ENCODE measurements at regions not wholly inside any gene's neighbourhood (a gene's known extent, or its start where the extent isn't known, plus 50 kb on each side); places are given as distances from the start of the nearest gene placed in this dataset.

- 32% methylated on average over 7 of the region's 9 CpGs for whole genome bisulfite sequencing
- Histone ChIP-seq H3K36me3 (ENCODE audit: control insufficient read depth in 1 of 2, insufficient read depth in 2 of 2, low read depth in 1 of 2, low read length in 2 of 2) (no peaks in the 10 kb centered on the region), H3K14ac (ENCODE audit: low read length in 2 of 2) (no peak overlapping the region), H3K4me2 (ENCODE audit: low read length, poor library complexity, severe bottlenecking) (peak overlapping the region; percentile 30), H3K79me1 (replicated peaks; ENCODE audit: low read length, poor library complexity, severe bottlenecking) (no peaks in the 10 kb centered on the region), H4K8ac (ENCODE audit: low read length) (no peak overlapping the region), H3K4me1 (ENCODE audit: control insufficient read depth, insufficient read depth, low read depth, low read length) (peaks cover 8% of the 10 kb centered on the region), H4K91ac (ENCODE audit: low read length) (no peak overlapping the region), H2BK15ac (ENCODE audit: low read depth, poor library complexity, severe bottlenecking) (no peak overlapping the region), H3K9me3 (ENCODE audit: control insufficient read depth, low read length) (no peaks in the 10 kb centered on the region), H2AFZ (ENCODE audit: low read depth, low read length) (no peak overlapping the region), H3K4ac (ENCODE audit: low read depth in 1 of 2, low read length in 2 of 2) (no peak overlapping the region), H3K27ac (ENCODE audit: low read length, poor library complexity, severe bottlenecking) (peak overlapping the region; percentile 89), H3K9ac (ENCODE audit: low read length) (peak overlapping the region; percentile 95), H2AK5ac (ENCODE audit: low read length, severe bottlenecking) (peak overlapping the region; percentile 69), H3K18ac (ENCODE audit: low read depth in 1 of 2, low read length in 2 of 2) (peak overlapping the region in 1 of 2 experiments; percentile 34), H3K23ac (ENCODE audit: low read length in 2 of 2) (no peak overlapping the region), H2BK12ac (ENCODE audit: low read length in 2 of 2) (no peak overlapping the region), H2BK5ac (ENCODE audit: low read depth, low read length, poor library complexity, severe bottlenecking) (no peak overlapping the region), H2BK120ac (ENCODE audit: low read depth, low read length) (no peak overlapping the region), H3K4me3 (ENCODE audit: insufficient read depth in 1 of 2, low read depth in 1 of 2, low read length in 2 of 2) (peak overlapping the region in 1 of 2 experiments; percentile 58), H3K27me3 (ENCODE audit: control insufficient read depth in 1 of 2, insufficient read depth in 1 of 2, low read length in 2 of 2) (no peaks in the 10 kb centered on the region)
- DNase-seq, result no peak
Observed at GRCh38 chr10:21293518-21294356, 231.7 kb downstream of the SKIDA1 start.

GRCh38 chr10:21292763-21293517, 232.5 kb downstream of the SKIDA1 start:
- peak overlapping the region; percentile 44 for H3K4me2 ChIP-seq (ENCODE audit: low read length, poor library complexity, severe bottlenecking)
- H3K23ac ChIP-seq (ENCODE audit: low read length in 2 of 2), result no peak overlapping the region
- peaks cover 8% of the 10 kb centered on the region for H3K4me1 ChIP-seq (ENCODE audit: control insufficient read depth, insufficient read depth, low read depth, low read length)
- H2AK5ac ChIP-seq (ENCODE audit: low read length, severe bottlenecking), result no peak overlapping the region
- peak overlapping the region; percentile 89 for H3K27ac ChIP-seq (ENCODE audit: low read length, poor library complexity, severe bottlenecking)
- no peak overlapping the region for H2BK120ac ChIP-seq (ENCODE audit: low read depth, low read length)
- H3K4me3 ChIP-seq (ENCODE audit: insufficient read depth in 1 of 2, low read depth in 1 of 2, low read length in 2 of 2), result peak overlapping the region in 1 of 2 experiments; percentile 66
- no peak overlapping the region for H3K4ac ChIP-seq (ENCODE audit: low read depth in 1 of 2, low read length in 2 of 2)
- no peaks in the 10 kb centered on the region for H3K36me3 ChIP-seq (ENCODE audit: control insufficient read depth in 1 of 2, insufficient read depth in 2 of 2, low read depth in 1 of 2, low read length in 2 of 2)
- no peak overlapping the region for H4K91ac ChIP-seq (ENCODE audit: low read length)
- no peak overlapping the region for H2BK15ac ChIP-seq (ENCODE audit: low read depth, poor library complexity, severe bottlenecking)
- H2AFZ ChIP-seq (ENCODE audit: low read depth, low read length), result no peak overlapping the region
- H3K14ac ChIP-seq (ENCODE audit: low read length in 2 of 2), result no peak overlapping the region
- no peaks in the 10 kb centered on the region for H3K27me3 ChIP-seq (ENCODE audit: control insufficient read depth in 1 of 2, insufficient read depth in 1 of 2, low read length in 2 of 2)
- no peaks in the 10 kb centered on the region for H3K9me3 ChIP-seq (ENCODE audit: control insufficient read depth, low read length)
- no peak overlapping the region for H4K8ac ChIP-seq (ENCODE audit: low read length)
- peak; percentile 93 for DNase-seq
- peak overlapping the region; percentile 45 for H2BK5ac ChIP-seq (ENCODE audit: low read depth, low read length, poor library complexity, severe bottlenecking)
- no peaks in the 10 kb centered on the region for H3K79me1 ChIP-seq (replicated peaks; ENCODE audit: low read length, poor library complexity, severe bottlenecking)
- H3K18ac ChIP-seq (ENCODE audit: low read depth in 1 of 2, low read length in 2 of 2), result no peak overlapping the region
- H3K9ac ChIP-seq (ENCODE audit: low read length), result peak overlapping the region; percentile 95
- 0% methylated on average over 11 of the region's 14 CpGs for WGBS
- no peak overlapping the region for H2BK12ac ChIP-seq (ENCODE audit: low read length in 2 of 2)

- H3K4me1 ChIP-seq (ENCODE audit: control insufficient read depth, insufficient read depth, low read depth, low read length), result peaks cover 6% of the 10 kb centered on the region
- no peak overlapping the region for H3K14ac ChIP-seq (ENCODE audit: low read length in 2 of 2)
- H3K27me3 ChIP-seq (ENCODE audit: control insufficient read depth in 1 of 2, insufficient read depth in 1 of 2, low read length in 2 of 2), result no peaks in the 10 kb centered on the region
- no peaks in the 10 kb centered on the region for H3K9me3 ChIP-seq (ENCODE audit: control insufficient read depth, low read length)
- H2BK15ac ChIP-seq (ENCODE audit: low read depth, poor library complexity, severe bottlenecking), result no peak overlapping the region
- H3K79me1 ChIP-seq (replicated peaks; ENCODE audit: low read length, poor library complexity, severe bottlenecking), result no peaks in the 10 kb centered on the region
- H3K4me2 ChIP-seq (ENCODE audit: low read length, poor library complexity, severe bottlenecking), result no peak overlapping the region
- H2BK120ac ChIP-seq (ENCODE audit: low read depth, low read length), result no peak overlapping the region
- H3K27ac ChIP-seq (ENCODE audit: low read length, poor library complexity, severe bottlenecking), result no peak overlapping the region
- H3K23ac ChIP-seq (ENCODE audit: low read length in 2 of 2), result no peak overlapping the region
- H3K4ac ChIP-seq (ENCODE audit: low read depth in 1 of 2, low read length in 2 of 2), result no peak overlapping the region
- H3K9ac ChIP-seq (ENCODE audit: low read length), result no peak overlapping the region
- H3K4me3 ChIP-seq (ENCODE audit: insufficient read depth in 1 of 2, low read depth in 1 of 2, low read length in 2 of 2), result no peak overlapping the region
- no peak for DNase-seq
- WGBS, result 88% methylated on average over 1 of the region's 2 CpGs
- no peaks in the 10 kb centered on the region for H3K36me3 ChIP-seq (ENCODE audit: control insufficient read depth in 1 of 2, insufficient read depth in 2 of 2, low read depth in 1 of 2, low read length in 2 of 2)
- no peak overlapping the region for H2BK12ac ChIP-seq (ENCODE audit: low read length in 2 of 2)
- H3K18ac ChIP-seq (ENCODE audit: low read depth in 1 of 2, low read length in 2 of 2), result no peak overlapping the region
- no peak overlapping the region for H4K91ac ChIP-seq (ENCODE audit: low read length)
- H2AFZ ChIP-seq (ENCODE audit: low read depth, low read length), result no peak overlapping the region
- H2BK5ac ChIP-seq (ENCODE audit: low read depth, low read length, poor library complexity, severe bottlenecking), result no peak overlapping the region
- H2AK5ac ChIP-seq (ENCODE audit: low read length, severe bottlenecking), result peak overlapping the region; percentile 11
- no peak overlapping the region for H4K8ac ChIP-seq (ENCODE audit: low read length)
Observed at GRCh38 chr10:21290499-21291160, 234.9 kb downstream of the SKIDA1 start.

- WGBS, result 100% methylated on average over 1 of the region's 1 CpG
- no peak overlapping the region for H2BK120ac ChIP-seq (ENCODE audit: low read depth, low read length)
- no peaks in the 10 kb centered on the region for H3K79me1 ChIP-seq (replicated peaks; ENCODE audit: low read length, poor library complexity, severe bottlenecking)
- H4K8ac ChIP-seq (ENCODE audit: low read length), result no peak overlapping the region
- no peak overlapping the region for H3K4ac ChIP-seq (ENCODE audit: low read depth in 1 of 2, low read length in 2 of 2)
- no peak overlapping the region for H2BK5ac ChIP-seq (ENCODE audit: low read depth, low read length, poor library complexity, severe bottlenecking)
- no peaks in the 10 kb centered on the region for H3K27me3 ChIP-seq (ENCODE audit: control insufficient read depth in 1 of 2, insufficient read depth in 1 of 2, low read length in 2 of 2)
- DNase-seq, result no peak
- no peaks in the 10 kb centered on the region for H3K9me3 ChIP-seq (ENCODE audit: control insufficient read depth, low read length)
- H3K4me1 ChIP-seq (ENCODE audit: control insufficient read depth, insufficient read depth, low read depth, low read length), result peaks cover 7% of the 10 kb centered on the region
- H3K14ac ChIP-seq (ENCODE audit: low read length in 2 of 2), result no peak overlapping the region
- H3K27ac ChIP-seq (ENCODE audit: low read length, poor library complexity, severe bottlenecking), result no peak overlapping the region
- H2AFZ ChIP-seq (ENCODE audit: low read depth, low read length), result no peak overlapping the region
- H3K9ac ChIP-seq (ENCODE audit: low read length), result no peak overlapping the region
- no peak overlapping the region for H3K4me2 ChIP-seq (ENCODE audit: low read length, poor library complexity, severe bottlenecking)
- H3K23ac ChIP-seq (ENCODE audit: low read length in 2 of 2), result no peak overlapping the region
- H3K18ac ChIP-seq (ENCODE audit: low read depth in 1 of 2, low read length in 2 of 2), result peak overlapping the region in 1 of 2 experiments; percentile 29
- H2AK5ac ChIP-seq (ENCODE audit: low read length, severe bottlenecking), result no peak overlapping the region
- no peaks in the 10 kb centered on the region for H3K36me3 ChIP-seq (ENCODE audit: control insufficient read depth in 1 of 2, insufficient read depth in 2 of 2, low read depth in 1 of 2, low read length in 2 of 2)
- no peak overlapping the region for H3K4me3 ChIP-seq (ENCODE audit: insufficient read depth in 1 of 2, low read depth in 1 of 2, low read length in 2 of 2)
- peak overlapping the region in 1 of 2 experiments; percentile 29 for H2BK12ac ChIP-seq (ENCODE audit: low read length in 2 of 2)
- no peak overlapping the region for H2BK15ac ChIP-seq (ENCODE audit: low read depth, poor library complexity, severe bottlenecking)
- no peak overlapping the region for H4K91ac ChIP-seq (ENCODE audit: low read length)
Observed at GRCh38 chr10:21289961-21290360, 235.5 kb downstream of the SKIDA1 start.
